Sigmoid colon (tissue), 6 donors: ENCODE measurements at regions not wholly inside any gene's neighbourhood (a gene's known extent, or its start where the extent isn't known, plus 50 kb on each side); places are given as distances from the start of the nearest gene placed in this dataset.

Source experiments
- DNase-seq: peaks from one replicate; pipeline ENCODE4 v3.0.0-alpha.2; 2019
- H3K27ac ChIP-seq, 4 donors: fragments of 200-600 bp; sonication (generic); one replicate each; pipeline ENCODE4 v1.5.1; 2016 to 2019; ENCODE audit warnings: mild to moderate bottlenecking in 1 of 4
- H3K27me3 ChIP-seq, 3 donors: fragments of 200-600 bp; sonication (generic); one replicate each; pipeline ENCODE4 v1.5.1; 2019; ENCODE audit warnings: mild to moderate bottlenecking in 1 of 3
- H3K36me3 ChIP-seq, 4 donors: fragments of 200-600 bp; sonication (generic); one replicate each; pipeline ENCODE4 v1.5.1; 2016 to 2019
- H3K4me1 ChIP-seq, 4 donors: fragments of 200-600 bp; sonication (generic); one replicate each; pipeline ENCODE4 v1.5.1; 2017 to 2019
- H3K4me3 ChIP-seq, 4 donors: fragments of 200-600 bp; sonication (generic); one replicate each; pipeline ENCODE4 v1.5.1; 2017 to 2019; ENCODE audit warnings: mild to moderate bottlenecking in 2 of 4, moderate library complexity in 1 of 4
- H3K9me3 ChIP-seq, 4 donors: fragments of 200-600 bp in 3 of 4; sonication (generic) in 3 of 4; one replicate each; pipeline versions ENCODE4 v1.5.1 to v1.6.1; 2013 to 2019
- CTCF ChIP-seq, 4 experiments: fragments of 450-650 bp in 3 of 4; fragments of 200-600 bp in 1 of 4; IDR thresholded peaks; one replicate each; pipeline ENCODE4 v1.5.1; 2016 to 2019; ENCODE audit warnings: antibody characterized with exemption in 4 of 4, mild to moderate bottlenecking in 3 of 4, moderate library complexity in 2 of 4
- EP300 ChIP-seq, 4 donors: sonication (generic); formaldehyde crosslinking; IDR thresholded peaks; one replicate each; pipeline ENCODE4 v1.6.1; 2017; ENCODE audit warnings: antibody characterized with exemption in 4 of 4
- POLR2A ChIP-seq, 2 donors: fragments of 450-650 bp; IDR thresholded peaks; one replicate each; pipeline ENCODE4 v1.6.1; 2016; ENCODE audit warnings: antibody characterized with exemption in 2 of 2, mild to moderate bottlenecking in 2 of 2, moderate library complexity in 2 of 2
- POLR2AphosphoS5 ChIP-seq, 4 donors: sonication (generic); formaldehyde crosslinking; IDR thresholded peaks; one replicate each; pipeline ENCODE4 v1.6.1; 2017; ENCODE audit warnings: antibody characterized with exemption in 4 of 4
- WGBS, 2 donors: extraction: QIAGEN DNeasy Blood & Tissue Kit; methylation state at CpG; one replicate each; pipeline ENCODE4 v1.1.7; 2013; 5-methylcytosine and 5-hydroxymethylcytosine counted together
- intact Hi-C: fragments of 100-400 bp; cut with DNase I; formaldehyde crosslinking; loops from one replicate; pipeline ENCODE4 v1.15.1; 2023
- donor health status: healthy with polysubstance abuse.
- donor health status: healthy.

- 95 to 97% methylated on average over 1 of the region's 1 CpG for WGBS, 2 donors
- no peak overlapping the region for H3K27ac ChIP-seq
- TF ChIP-seq POLR2AphosphoS5 (IDR thresholded peaks at IDR 0.05): no peak
- no peak for TF ChIP-seq POLR2A (IDR thresholded peaks at IDR 0.05)
- no peak for TF ChIP-seq EP300 (IDR thresholded peaks at IDR 0.05)
- no peak for TF ChIP-seq CTCF (IDR thresholded peaks at IDR 0.05)
- DNase-seq: no peak
- H3K9me3 ChIP-seq: no peaks in the 10 kb centered on the region
- peaks cover 0 to 21% (median 19%) of the 10 kb centered on the region in 4 donors for H3K4me1 ChIP-seq
- no peaks in the 10 kb centered on the region for H3K27me3 ChIP-seq
- no peak overlapping the region for H3K4me3 ChIP-seq
- no peaks in the 10 kb centered on the region for H3K36me3 ChIP-seq
- intact Hi-C loops: loop anchor here (5.0 kb wide), 1 partner anchor 65 kb away; the partner anchor contains the start of gene VLDLR
Measured at GRCh38 chr9:2557693-2558092, 63.9 kb upstream of the VLDLR start.

- peaks cover 0 to 21% (median 19%) of the 10 kb centered on the region in 4 donors for H3K4me1 ChIP-seq
- TF ChIP-seq POLR2AphosphoS5 (IDR thresholded peaks at IDR 0.05): peak; percentile 17 to 62 (median 46)
- no peak for TF ChIP-seq POLR2A (IDR thresholded peaks at IDR 0.05)
- intact Hi-C loops: loop anchor here (5.0 kb wide), 1 partner anchor 63 kb away; the partner anchor contains the start of gene VLDLR
Measured at GRCh38 chr9:2559192-2560152, 62.1 kb upstream of the VLDLR start.

GRCh38 chr9:2560180-2560579 is 61.4 kb upstream of the VLDLR start:
- H3K36me3 ChIP-seq: no peaks in the 10 kb centered on the region
- intact Hi-C loops: no loop called here
- no peak for DNase-seq
- H3K4me1 ChIP-seq: peaks cover 0 to 21% (median 19%) of the 10 kb centered on the region in 4 donors
- TF ChIP-seq POLR2A (IDR thresholded peaks at IDR 0.05) (no peak), EP300 (IDR thresholded peaks at IDR 0.05) (no peak), CTCF (IDR thresholded peaks at IDR 0.05) (no peak), POLR2AphosphoS5 (IDR thresholded peaks at IDR 0.05) (no peak)
- H3K27ac ChIP-seq: peak overlapping the region; percentile 36 to 78 (median 70)
- no peaks in the 10 kb centered on the region for H3K27me3 ChIP-seq
- H3K9me3 ChIP-seq: no peaks in the 10 kb centered on the region
- no peak overlapping the region for H3K4me3 ChIP-seq

More at GRCh38 chr9:2559192-2560152, 62.1 kb upstream of the VLDLR start:
- DNase-seq: peak; percentile 93
- Histone ChIP-seq H3K9me3 (no peaks in the 10 kb centered on the region), H3K27me3 (no peaks in the 10 kb centered on the region), H3K27ac (peak overlapping the region; percentile 36 to 78 (median 70)), H3K36me3 (no peaks in the 10 kb centered on the region), H3K4me3 (no peak overlapping the region)
- 65 to 79% methylated on average over 5 of the region's 5 CpGs for WGBS, 2 donors

- no peak for DNase-seq
- WGBS, 2 donors: 96 to 98% methylated on average over 6 of the region's 6 CpGs
- H3K4me3 ChIP-seq: no peak overlapping the region
- H3K27ac ChIP-seq: no peak overlapping the region
- intact Hi-C loops: no loop called here
- no peaks in the 10 kb centered on the region for H3K27me3 ChIP-seq
- TF ChIP-seq CTCF (IDR thresholded peaks at IDR 0.05): no peak
- no peak for TF ChIP-seq EP300 (IDR thresholded peaks at IDR 0.05)
- TF ChIP-seq POLR2A (IDR thresholded peaks at IDR 0.05): no peak
- TF ChIP-seq POLR2AphosphoS5 (IDR thresholded peaks at IDR 0.05): no peak
- H3K9me3 ChIP-seq: no peaks in the 10 kb centered on the region
- peaks cover 0 to 6% (median 5%) of the 10 kb centered on the region in 4 donors for H3K4me1 ChIP-seq
- no peaks in the 10 kb centered on the region for H3K36me3 ChIP-seq
Measured at GRCh38 chr9:2565676-2566340, 55.8 kb upstream of the VLDLR start.

- no peak for TF ChIP-seq EP300 (IDR thresholded peaks at IDR 0.05)
- TF ChIP-seq POLR2AphosphoS5 (IDR thresholded peaks at IDR 0.05): no peak
- no peak for TF ChIP-seq CTCF (IDR thresholded peaks at IDR 0.05)
- no peak for TF ChIP-seq POLR2A (IDR thresholded peaks at IDR 0.05)
- DNase-seq: no peak
- Histone ChIP-seq H3K27ac (no peak overlapping the region), H3K36me3 (no peaks in the 10 kb centered on the region), H3K4me3 (no peak overlapping the region), H3K4me1 (peaks cover 0 to 12% (median 11%) of the 10 kb centered on the region in 4 donors), H3K9me3 (no peaks in the 10 kb centered on the region), H3K27me3 (no peaks in the 10 kb centered on the region)
- intact Hi-C loops: no loop called here
Measured at GRCh38 chr9:2567922-2568321, 53.7 kb upstream of the VLDLR start.
